CD4-positive, CD25-positive, alpha-beta regulatory T cell (primary cell): ENCODE measurements at regions not wholly inside any gene's neighbourhood (a gene's known extent, or its start where the extent isn't known, plus 50 kb on each side); places are given as distances from the start of the nearest gene placed in this dataset.

Experiments
- ATAC-seq, 2 donors: fragments of 150-1000 bp; cut with Tn5 transposase; one replicate each; pipeline ENCODE4 v1.10.0; 2021; ENCODE audit warnings: low read depth in 2 of 2, moderate number of reproducible peaks in 2 of 2, moderate library complexity in 1 of 2
- DNase-seq, 3 donors: peaks; one replicate each; pipeline versions ENCODE4 v3.0.0 to v3.0.0-alpha.2; 2012 to 2022; ENCODE audit warnings: mixed read lengths in 1 of 3
- H3K27ac ChIP-seq: one replicate; pipeline ENCODE4 v1.7.0; 2013; ENCODE audit warnings: mild to moderate bottlenecking, low read length; ENCODE audit not compliant: insufficient read depth, poor library complexity, severe bottlenecking
- H3K27me3 ChIP-seq: one replicate; pipeline ENCODE4 v1.7.0; 2013; ENCODE audit warnings: low read length; ENCODE audit not compliant: control insufficient read depth, insufficient read depth
- H3K36me3 ChIP-seq: one replicate; pipeline ENCODE4 v1.7.0; 2013; ENCODE audit warnings: mild to moderate bottlenecking, low read length, moderate library complexity; ENCODE audit not compliant: control insufficient read depth, insufficient read depth
- H3K4me1 ChIP-seq: 2 replicates; pipeline ENCODE4 v1.7.0; 2013; ENCODE audit warnings: mild to moderate bottlenecking, low read length; ENCODE audit not compliant: insufficient read depth, control insufficient read depth, poor library complexity, severe bottlenecking
- H3K4me3 ChIP-seq: one replicate; pipeline ENCODE4 v1.7.0; 2013; ENCODE audit warnings: low read depth, mild to moderate bottlenecking, low read length, moderate library complexity
- H3K9me3 ChIP-seq, 2 experiments: 1 replicate in 1 of 2; 2 replicates in 1 of 2; pipeline ENCODE4 v1.7.0; 2013; ENCODE audit warnings: low read length in 2 of 2, mild to moderate bottlenecking in 1 of 2, moderate library complexity in 1 of 2; ENCODE audit not compliant: control insufficient read depth in 2 of 2
- H3K27ac Mint-ChIP-seq, 3 donors: one replicate each; pipeline ENCODE4 v1.8.0; 2020 to 2022; ENCODE audit warnings: mild to moderate bottlenecking in 3 of 3, mixed read lengths in 3 of 3, moderate library complexity in 2 of 3
- H3K27me3 Mint-ChIP-seq: one replicate; pipeline ENCODE4 v1.8.0; 2022; ENCODE audit warnings: mild to moderate bottlenecking, mixed read lengths
- H3K36me3 Mint-ChIP-seq: one replicate; pipeline ENCODE4 v1.8.0; 2020; ENCODE audit warnings: mixed read lengths
- H3K4me1 Mint-ChIP-seq, 4 donors: one replicate each; pipeline ENCODE4 v1.8.0; 2020 to 2022; ENCODE audit warnings: mixed read lengths in 4 of 4, mild to moderate bottlenecking in 1 of 4
- H3K4me3 Mint-ChIP-seq, 4 donors: one replicate each; pipeline ENCODE4 v1.8.0; 2020 to 2022; ENCODE audit warnings: mild to moderate bottlenecking in 4 of 4, mixed read lengths in 4 of 4, moderate library complexity in 3 of 4
- H3K9me3 Mint-ChIP-seq, 7 donors: one replicate each; pipeline ENCODE4 v1.8.0; 2020 to 2022; ENCODE audit warnings: mixed read lengths in 7 of 7, mild to moderate bottlenecking in 3 of 7, moderate library complexity in 2 of 7

DNA sequence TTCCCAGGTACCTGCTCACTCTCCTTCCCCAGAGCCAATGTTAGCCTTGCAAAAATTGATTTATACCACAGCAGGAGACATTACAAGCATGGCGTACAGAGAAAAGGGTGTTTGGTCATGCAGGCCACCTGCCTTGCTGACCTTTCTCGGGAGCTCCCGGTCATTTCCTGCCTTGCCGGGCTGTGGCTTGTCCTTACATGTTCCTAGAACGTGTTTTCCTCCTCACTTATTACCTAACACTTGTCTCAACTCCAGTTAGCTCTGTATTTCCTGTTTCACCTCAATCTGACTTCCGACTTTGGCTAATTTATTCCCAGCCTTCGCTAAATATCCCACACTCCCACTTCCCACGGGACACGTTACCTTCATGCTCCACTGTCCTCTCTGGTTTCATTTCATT, 282.5 kb downstream of the ICE1 start:
- ATAC-seq = no peak
- no peak for DNase-seq
- no peak overlapping the region for H3K4me3 Mint-ChIP-seq
- H3K27me3 ChIP-seq = no peaks in the 10 kb centered on the region
- no peaks in the 10 kb centered on the region for H3K9me3 ChIP-seq
- H3K4me1 Mint-ChIP-seq = peaks cover 0 to 2% (median 0%) of the 10 kb centered on the region in 4 donors
- no peak overlapping the region for H3K4me3 ChIP-seq
- H3K36me3 ChIP-seq = no peaks in the 10 kb centered on the region
- peaks cover 0 to 5% (median 0%) of the 10 kb centered on the region in 7 donors for H3K9me3 Mint-ChIP-seq
- no peak overlapping the region for H3K27ac ChIP-seq
- H3K4me1 ChIP-seq = no peaks in the 10 kb centered on the region
- peaks cover 9% of the 10 kb centered on the region for H3K27me3 Mint-ChIP-seq
- no peak overlapping the region for H3K27ac Mint-ChIP-seq
- H3K36me3 Mint-ChIP-seq = no peaks in the 10 kb centered on the region

DNA sequence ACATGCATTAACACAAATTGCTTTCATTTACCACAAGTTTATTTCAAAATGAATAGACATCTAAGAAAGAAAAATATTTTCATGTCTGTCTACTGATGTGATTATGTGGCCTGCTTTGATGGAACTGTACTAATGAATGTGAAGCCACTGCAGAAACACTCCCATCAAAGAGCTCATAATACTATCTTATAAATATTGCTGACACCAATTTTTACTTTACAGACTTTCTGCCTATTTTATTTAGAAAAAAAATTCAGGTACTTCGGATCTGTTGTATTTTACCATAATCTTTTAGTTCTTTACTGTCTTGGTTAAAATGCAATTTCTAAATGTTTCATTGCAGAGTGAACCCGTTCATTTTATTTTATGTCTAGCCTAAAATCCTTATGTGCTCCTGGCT, 281.9 kb downstream of the ICE1 start:
- no peaks in the 10 kb centered on the region for H3K4me1 ChIP-seq
- no peaks in the 10 kb centered on the region for H3K27me3 ChIP-seq
- H3K9me3 ChIP-seq = no peaks in the 10 kb centered on the region
- no peak overlapping the region for H3K27ac ChIP-seq
- H3K4me3 ChIP-seq = no peak overlapping the region
- no peaks in the 10 kb centered on the region for H3K36me3 ChIP-seq
- no peak for ATAC-seq
- peaks cover 0 to 5% (median 0%) of the 10 kb centered on the region in 7 donors for H3K9me3 Mint-ChIP-seq
- no peak overlapping the region for H3K27ac Mint-ChIP-seq
- peaks cover 0 to 2% (median 0%) of the 10 kb centered on the region in 4 donors for H3K4me1 Mint-ChIP-seq
- H3K4me3 Mint-ChIP-seq = no peak overlapping the region
- DNase-seq = no peak
- no peaks in the 10 kb centered on the region for H3K36me3 Mint-ChIP-seq
- H3K27me3 Mint-ChIP-seq = peaks cover 8% of the 10 kb centered on the region

DNA sequence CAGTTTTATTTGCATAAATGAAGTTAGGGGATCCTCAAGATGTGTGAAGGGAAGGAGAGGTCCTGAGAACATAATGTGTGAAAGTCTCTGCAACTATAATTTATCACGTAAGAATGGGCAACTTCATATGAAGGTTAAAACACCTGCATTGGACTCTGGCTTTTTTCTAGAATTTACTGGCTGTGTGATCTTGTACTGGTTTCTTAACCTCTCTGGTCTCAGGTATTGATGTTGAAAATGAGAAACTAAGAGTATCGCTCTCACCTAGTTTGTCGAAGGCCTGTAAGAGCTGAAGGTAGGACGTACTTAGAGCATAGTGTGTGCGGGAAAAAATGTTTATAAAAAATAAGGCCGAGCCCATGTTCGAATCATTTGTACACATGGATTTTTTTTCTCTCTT, 280.5 kb downstream of the ICE1 start:
- no peak for DNase-seq
- H3K4me3 Mint-ChIP-seq = no peak overlapping the region
- no peaks in the 10 kb centered on the region for H3K36me3 Mint-ChIP-seq
- no peaks in the 10 kb centered on the region for H3K36me3 ChIP-seq
- H3K9me3 Mint-ChIP-seq = peaks cover 0 to 4% (median 0%) of the 10 kb centered on the region in 7 donors
- no peak overlapping the region for H3K27ac ChIP-seq
- peaks cover 0 to 2% (median 0%) of the 10 kb centered on the region in 4 donors for H3K4me1 Mint-ChIP-seq
- no peak overlapping the region for H3K4me3 ChIP-seq
- H3K27ac Mint-ChIP-seq = no peak overlapping the region
- ATAC-seq = no peak
- no peaks in the 10 kb centered on the region for H3K27me3 ChIP-seq
- no peaks in the 10 kb centered on the region for H3K4me1 ChIP-seq
- H3K27me3 Mint-ChIP-seq = peaks cover 8% of the 10 kb centered on the region
- no peaks in the 10 kb centered on the region for H3K9me3 ChIP-seq

DNA sequence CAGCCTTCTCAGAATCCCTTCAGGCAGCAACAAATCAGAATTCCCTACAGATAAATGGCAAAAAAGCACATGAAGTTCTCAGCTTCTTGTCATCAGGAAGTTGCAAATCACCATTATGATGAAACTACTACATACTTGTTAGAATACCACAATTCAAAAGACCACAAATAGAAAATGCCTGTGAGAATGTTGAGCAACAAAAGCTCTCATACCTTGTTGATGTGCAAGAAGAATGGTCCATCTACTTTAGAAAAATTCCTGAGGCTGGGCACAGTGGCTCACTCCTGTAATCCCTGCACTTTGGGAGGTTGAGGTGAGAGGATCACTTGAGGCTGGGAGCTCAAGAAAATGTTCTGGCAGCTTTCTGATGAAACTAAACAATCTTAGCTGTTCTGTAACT, 278.1 kb downstream of the ICE1 start:
- H3K9me3 Mint-ChIP-seq = peaks cover 0 to 4% (median 0%) of the 10 kb centered on the region in 7 donors
- no peak for ATAC-seq
- no peak for DNase-seq
- H3K27me3 Mint-ChIP-seq = peaks cover 7% of the 10 kb centered on the region
- Histone ChIP-seq H3K27ac (no peak overlapping the region), H3K36me3 (no peaks in the 10 kb centered on the region), H3K4me1 (no peaks in the 10 kb centered on the region), H3K9me3 (no peaks in the 10 kb centered on the region), H3K27me3 (no peaks in the 10 kb centered on the region), H3K4me3 (no peak overlapping the region)
- peaks cover 0 to 2% (median 0%) of the 10 kb centered on the region in 4 donors for H3K4me1 Mint-ChIP-seq
- no peak overlapping the region for H3K4me3 Mint-ChIP-seq
- no peaks in the 10 kb centered on the region for H3K36me3 Mint-ChIP-seq
- H3K27ac Mint-ChIP-seq = no peak overlapping the region

DNA sequence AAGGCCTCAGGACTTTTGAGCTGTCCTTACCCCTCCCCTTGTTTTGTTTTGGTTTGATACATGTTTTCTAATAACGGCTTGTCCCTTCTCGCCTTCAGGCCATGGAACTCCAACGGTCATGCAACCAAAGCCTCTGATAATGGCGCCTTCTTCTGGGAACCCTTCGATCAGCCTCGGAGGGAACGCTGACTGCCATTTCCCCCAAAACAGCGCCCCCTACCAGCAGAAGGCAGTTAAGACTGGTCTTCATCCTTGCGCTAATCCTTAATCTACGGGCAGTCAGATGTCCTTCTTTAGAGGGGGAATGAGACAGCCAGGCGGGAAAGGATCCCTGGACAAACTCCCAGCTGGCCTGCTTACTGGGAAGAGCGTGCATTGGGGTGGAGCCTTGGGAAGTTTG, 276.6 kb downstream of the ICE1 start:
- Mint-ChIP-seq H3K27ac (no peak overlapping the region), H3K4me1 (no peaks in the 10 kb centered on the region), H3K27me3 (peaks cover under 1% of the 10 kb centered on the region), H3K4me3 (no peak overlapping the region), H3K9me3 (peaks cover 0 to 4% (median 0%) of the 10 kb centered on the region in 7 donors), H3K36me3 (no peaks in the 10 kb centered on the region)
- no peak for ATAC-seq
- Histone ChIP-seq H3K4me1 (no peaks in the 10 kb centered on the region), H3K4me3 (no peak overlapping the region), H3K27ac (no peak overlapping the region), H3K27me3 (no peaks in the 10 kb centered on the region), H3K36me3 (no peaks in the 10 kb centered on the region), H3K9me3 (no peaks in the 10 kb centered on the region)
- DNase-seq = no peak

DNA sequence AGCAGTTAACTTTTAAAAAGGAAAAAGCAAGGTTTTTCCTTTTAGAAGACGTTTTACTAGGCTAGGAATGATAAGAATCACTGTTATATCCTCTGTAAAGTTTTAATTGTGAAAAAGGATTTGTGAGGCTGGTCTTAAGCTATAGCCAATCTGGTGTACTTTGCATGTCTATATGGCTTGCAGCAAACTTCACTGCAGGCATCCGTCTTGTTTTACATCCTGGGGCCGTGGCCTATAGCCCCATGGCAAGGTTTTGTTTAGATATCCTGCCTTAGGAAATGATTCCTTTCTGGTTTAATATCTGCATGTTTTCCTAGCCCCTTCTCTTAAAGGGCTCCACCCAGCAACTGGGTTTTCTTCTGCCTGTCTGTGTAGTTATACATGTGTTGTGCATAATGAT, 272.8 kb downstream of the ICE1 start:
- Histone ChIP-seq H3K36me3 (no peaks in the 10 kb centered on the region), H3K9me3 (no peaks in the 10 kb centered on the region), H3K27me3 (peaks cover 2% of the 10 kb centered on the region), H3K27ac (no peak overlapping the region), H3K4me1 (no peaks in the 10 kb centered on the region), H3K4me3 (no peak overlapping the region)
- peaks cover 0 to under 1% (median 0%) of the 10 kb centered on the region in 7 donors for H3K9me3 Mint-ChIP-seq
- no peak overlapping the region for H3K27ac Mint-ChIP-seq
- H3K36me3 Mint-ChIP-seq = no peaks in the 10 kb centered on the region
- H3K4me1 Mint-ChIP-seq = no peaks in the 10 kb centered on the region
- ATAC-seq (no peak), DNase-seq (no peak)
- no peak overlapping the region for H3K4me3 Mint-ChIP-seq
- peaks cover 14% of the 10 kb centered on the region for H3K27me3 Mint-ChIP-seq

DNA sequence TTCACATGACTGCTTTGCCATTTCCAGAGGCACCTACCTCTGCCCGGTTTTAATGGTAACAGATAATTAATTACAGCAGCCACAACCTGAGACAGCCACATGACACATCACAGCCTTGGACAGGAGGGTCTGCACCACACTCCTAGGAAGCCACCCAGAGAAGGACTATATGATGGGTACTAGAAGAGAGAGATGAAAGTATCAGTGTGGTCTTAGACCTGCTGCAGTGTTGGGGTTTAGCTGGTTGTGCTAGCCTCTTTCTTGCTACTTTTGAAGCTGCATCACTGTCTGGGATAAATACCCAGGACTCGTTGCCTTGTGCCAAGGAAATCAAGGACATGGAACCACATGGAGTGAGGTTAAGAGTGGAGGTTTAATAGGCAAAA, 266.4 kb downstream of the ICE1 start:
- Mint-ChIP-seq H3K36me3 (no peaks in the 10 kb centered on the region), H3K4me3 (no peak overlapping the region), H3K9me3 (peaks cover 0 to 7% (median 0%) of the 10 kb centered on the region in 7 donors), H3K27ac (no peak overlapping the region), H3K4me1 (no peaks in the 10 kb centered on the region), H3K27me3 (peaks cover 19% of the 10 kb centered on the region)
- no peak for DNase-seq
- H3K36me3 ChIP-seq = no peaks in the 10 kb centered on the region
- H3K4me3 ChIP-seq = no peak overlapping the region
- ATAC-seq = no peak
- H3K4me1 ChIP-seq = no peaks in the 10 kb centered on the region
- H3K27ac ChIP-seq = no peak overlapping the region
- peaks cover 2% of the 10 kb centered on the region for H3K27me3 ChIP-seq
- no peaks in the 10 kb centered on the region for H3K9me3 ChIP-seq

DNA sequence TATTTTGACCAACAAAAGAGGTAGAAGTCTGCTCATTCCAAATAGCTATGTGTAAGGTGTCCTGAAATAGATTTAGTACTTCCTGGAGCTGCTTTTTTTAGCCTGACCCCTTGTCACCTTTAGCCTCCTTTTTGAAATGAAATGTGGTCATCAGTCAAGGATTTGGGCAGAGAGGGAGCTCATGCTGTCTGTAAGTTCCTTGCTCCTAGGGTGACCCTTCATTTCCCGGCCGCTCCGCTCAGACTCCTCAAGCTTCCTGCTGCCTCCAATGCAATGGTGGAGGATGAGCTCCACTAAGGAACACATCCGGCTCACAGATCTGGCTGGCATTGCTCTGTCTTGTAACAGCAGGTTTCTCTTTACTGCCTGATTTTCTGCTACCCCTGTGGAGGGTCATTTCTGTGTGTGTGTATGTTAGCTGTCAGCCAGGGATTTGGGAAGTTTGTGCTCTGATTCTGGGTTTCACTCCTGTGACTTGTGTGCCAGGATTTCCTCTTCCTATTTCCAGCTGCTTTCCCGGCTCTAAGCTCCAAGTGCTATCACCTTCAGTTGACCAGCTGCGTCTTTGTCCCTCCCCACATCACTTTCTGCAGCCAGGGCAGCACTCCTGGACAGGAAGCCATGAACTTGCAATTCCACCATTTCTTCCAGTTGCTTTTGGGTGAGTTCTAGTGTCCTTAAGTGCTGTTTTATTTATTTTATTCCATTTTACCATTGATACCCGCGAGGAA, 265.9 kb downstream of the ICE1 start:
- H3K36me3 ChIP-seq = no peaks in the 10 kb centered on the region

More for the DNA sequence above, 265.9 kb downstream of the ICE1 start:
- DNase-seq (no peak), ATAC-seq (no peak)
- Mint-ChIP-seq H3K4me1 (no peaks in the 10 kb centered on the region), H3K4me3 (no peak overlapping the region), H3K36me3 (no peaks in the 10 kb centered on the region), H3K27ac (no peak overlapping the region), H3K9me3 (peaks cover 0 to 8% (median 1%) of the 10 kb centered on the region in 7 donors), H3K27me3 (peaks cover 15% of the 10 kb centered on the region)
- H3K27me3 ChIP-seq = peaks cover 2% of the 10 kb centered on the region
- no peak overlapping the region for H3K27ac ChIP-seq
- H3K4me3 ChIP-seq = no peak overlapping the region
- no peaks in the 10 kb centered on the region for H3K9me3 ChIP-seq
- H3K4me1 ChIP-seq = no peaks in the 10 kb centered on the region
